Mesenchymal stem cell (in vitro differentiated cells and primary cell): ENCODE measurements at regions not wholly inside any gene's neighbourhood (a gene's known extent, or its start where the extent isn't known, plus 50 kb on each side); places are given as distances from the start of the nearest gene placed in this dataset.
A peak's percentile ranks its signal among the peaks of the same experiment; 100 is the strongest.

Experiments used
- DNase-seq: peaks from one replicate; pipeline ENCODE4 v3.0.0-alpha.2; 2013
- H2AFZ ChIP-seq: one replicate; pipeline ENCODE4 v1.6.1; 2013; ENCODE audit warnings: low read depth, mild to moderate bottlenecking, control low read depth, inconsistent platforms, low read length, moderate library complexity
- H2AK5ac ChIP-seq: 2 replicates; pipeline ENCODE4 v1.6.1; 2013; ENCODE audit warnings: low read length, moderate library complexity, mild to moderate bottlenecking, inconsistent platforms; ENCODE audit not compliant: severe bottlenecking
- H2BK120ac ChIP-seq: one replicate; pipeline ENCODE4 v1.6.1; 2013; ENCODE audit warnings: low read depth, mild to moderate bottlenecking, inconsistent platforms, low read length, moderate library complexity
- H2BK12ac ChIP-seq, 2 experiments: one replicate each; pipeline ENCODE4 v1.6.1; 2013; ENCODE audit warnings: inconsistent platforms in 2 of 2, low read length in 2 of 2, mild to moderate bottlenecking in 2 of 2, moderate library complexity in 2 of 2, control low read depth in 1 of 2
- H2BK15ac ChIP-seq: one replicate; pipeline ENCODE4 v1.6.1; 2013; ENCODE audit warnings: mild to moderate bottlenecking, low read depth, inconsistent platforms; ENCODE audit not compliant: poor library complexity, severe bottlenecking
- H2BK5ac ChIP-seq: 2 replicates; pipeline ENCODE4 v1.6.1; 2013; ENCODE audit warnings: low read depth, mild to moderate bottlenecking, low read length, control low read depth, inconsistent platforms; ENCODE audit not compliant: poor library complexity, severe bottlenecking
- H3K14ac ChIP-seq, 2 experiments: one replicate each; pipeline ENCODE4 v1.6.1; 2013; ENCODE audit warnings: inconsistent platforms in 2 of 2, low read length in 2 of 2, control low read depth in 1 of 2, mild to moderate bottlenecking in 1 of 2, moderate library complexity in 1 of 2
- H3K18ac ChIP-seq, 2 experiments: one replicate each; pipeline ENCODE4 v1.6.1; 2013; ENCODE audit warnings: inconsistent platforms in 2 of 2, low read length in 2 of 2, control low read depth in 1 of 2, low read depth in 1 of 2, mild to moderate bottlenecking in 1 of 2
- H3K23ac ChIP-seq, 2 experiments: one replicate each; pipeline ENCODE4 v1.6.1; 2013; ENCODE audit warnings: inconsistent platforms in 2 of 2, low read length in 2 of 2, mild to moderate bottlenecking in 2 of 2, moderate library complexity in 2 of 2, control low read depth in 1 of 2
- H3K27ac ChIP-seq: 2 replicates; pipeline ENCODE4 v1.5.1; 2013; ENCODE audit warnings: mild to moderate bottlenecking, moderate library complexity, low read length, control low read depth, inconsistent platforms; ENCODE audit not compliant: poor library complexity, severe bottlenecking
- H3K27me3 ChIP-seq, 2 experiments: 2 replicates each; pipeline versions ENCODE4 v1.6.1 to v1.7.0; 2013; ENCODE audit warnings: low read length in 2 of 2, mild to moderate bottlenecking in 2 of 2, moderate library complexity in 2 of 2, control low read depth in 1 of 2, inconsistent platforms in 1 of 2; ENCODE audit not compliant: control insufficient read depth in 1 of 2, insufficient read depth in 1 of 2
- H3K36me3 ChIP-seq, 2 experiments: 2 replicates each; pipeline versions ENCODE4 v1.6.1 to v1.7.0; 2013; ENCODE audit warnings: low read length in 2 of 2, control low read depth in 1 of 2, inconsistent platforms in 1 of 2, low read depth in 1 of 2, mild to moderate bottlenecking in 1 of 2; ENCODE audit not compliant: insufficient read depth in 2 of 2, control insufficient read depth in 1 of 2
- H3K4ac ChIP-seq, 2 experiments: one replicate each; pipeline ENCODE4 v1.6.1; 2013; ENCODE audit warnings: inconsistent platforms in 2 of 2, low read length in 2 of 2, mild to moderate bottlenecking in 2 of 2, moderate library complexity in 2 of 2, control low read depth in 1 of 2, low read depth in 1 of 2
- H3K4me1 ChIP-seq: 2 replicates; pipeline ENCODE4 v1.6.1; 2013; ENCODE audit warnings: low read depth, low read length, control low read depth; ENCODE audit not compliant: control insufficient read depth, insufficient read depth
- H3K4me2 ChIP-seq: 2 replicates; pipeline ENCODE4 v1.6.1; 2013; ENCODE audit warnings: low read length, mild to moderate bottlenecking, inconsistent platforms; ENCODE audit not compliant: poor library complexity, severe bottlenecking
- H3K4me3 ChIP-seq, 2 experiments: 2 replicates each; pipeline versions ENCODE4 v1.5.1 to v1.7.0; 2013; ENCODE audit warnings: low read length in 2 of 2, mild to moderate bottlenecking in 2 of 2, control low read depth in 1 of 2, low read depth in 1 of 2; ENCODE audit not compliant: insufficient read depth in 1 of 2
- H3K79me1 ChIP-seq: replicated peaks from 2 replicates; pipeline ENCODE4 v1.6.1; 2013; ENCODE audit warnings: mild to moderate bottlenecking, control low read depth, low read length, inconsistent platforms; ENCODE audit not compliant: poor library complexity, severe bottlenecking
- H3K9ac ChIP-seq: 2 replicates; pipeline ENCODE4 v1.7.0; 2013; ENCODE audit warnings: mild to moderate bottlenecking, low read length, moderate library complexity
- H3K9me3 ChIP-seq: 2 replicates; pipeline ENCODE4 v1.7.0; 2013; ENCODE audit warnings: mild to moderate bottlenecking, low read length; ENCODE audit not compliant: control insufficient read depth
- H4K8ac ChIP-seq: one replicate; pipeline ENCODE4 v1.6.1; 2013; ENCODE audit warnings: inconsistent platforms, mild to moderate bottlenecking, low read length, moderate library complexity
- H4K91ac ChIP-seq: one replicate; pipeline ENCODE4 v1.6.1; 2013; ENCODE audit warnings: mild to moderate bottlenecking, low read length, inconsistent platforms
- WGBS: methylation state at CpG from one replicate; pipeline ENCODE4 v1.1.7; 2013; ENCODE audit warnings: mixed read lengths; 5-methylcytosine and 5-hydroxymethylcytosine counted together

GRCh38 chr3:181622365-181622764 lies 89.4 kb upstream of the SOX2 start:
- H3K4me2 ChIP-seq = no peak overlapping the region
- DNase-seq = no peak
- no peak overlapping the region for H3K9ac ChIP-seq
- H3K14ac ChIP-seq = no peak overlapping the region
- WGBS = 63% methylated on average over 6 of the region's 6 CpGs
- no peak overlapping the region for H2BK12ac ChIP-seq
- H2BK120ac ChIP-seq = no peak overlapping the region
- H3K23ac ChIP-seq = no peak overlapping the region
- no peak overlapping the region for H4K8ac ChIP-seq
- H3K79me1 ChIP-seq = no peaks in the 10 kb centered on the region
- H2AK5ac ChIP-seq = no peak overlapping the region
- H3K4me3 ChIP-seq = no peak overlapping the region
- no peaks in the 10 kb centered on the region for H3K9me3 ChIP-seq
- no peaks in the 10 kb centered on the region for H3K36me3 ChIP-seq
- H2BK5ac ChIP-seq = no peak overlapping the region
- H2BK15ac ChIP-seq = no peak overlapping the region
- no peak overlapping the region for H3K18ac ChIP-seq
- peaks cover 1% of the 10 kb centered on the region for H3K4me1 ChIP-seq
- H3K27me3 ChIP-seq = no peaks in the 10 kb centered on the region
- no peak overlapping the region for H3K27ac ChIP-seq
- no peak overlapping the region for H3K4ac ChIP-seq
- H2AFZ ChIP-seq = peak overlapping the region; percentile 27
- H4K91ac ChIP-seq = no peak overlapping the region

- no peak for DNase-seq
- Histone ChIP-seq H4K91ac (no peak overlapping the region), H2BK15ac (no peak overlapping the region)
Measured at GRCh38 chr3:181619897-181620296, 91.8 kb upstream of the SOX2 start.

GRCh38 chr3:181618260-181618659 lies 93.5 kb upstream of the SOX2 start:
- H3K27me3 ChIP-seq = no peaks in the 10 kb centered on the region
- no peaks in the 10 kb centered on the region for H3K4me1 ChIP-seq
- H2AFZ ChIP-seq = no peak overlapping the region
- no peak overlapping the region for H4K8ac ChIP-seq
- H3K4me2 ChIP-seq = no peak overlapping the region
- no peak overlapping the region for H3K4me3 ChIP-seq
- WGBS = 50% methylated on average over 1 of the region's 1 CpG
- H2BK120ac ChIP-seq = no peak overlapping the region
- no peaks in the 10 kb centered on the region for H3K36me3 ChIP-seq
- H3K14ac ChIP-seq = no peak overlapping the region
- no peak overlapping the region for H3K9ac ChIP-seq
- H3K9me3 ChIP-seq = no peaks in the 10 kb centered on the region
- no peak overlapping the region for H3K4ac ChIP-seq
- H3K27ac ChIP-seq = no peak overlapping the region
- H4K91ac ChIP-seq = no peak overlapping the region
- H3K23ac ChIP-seq = no peak overlapping the region
- no peak overlapping the region for H2AK5ac ChIP-seq
- no peak for DNase-seq
- H2BK5ac ChIP-seq = no peak overlapping the region
- no peaks in the 10 kb centered on the region for H3K79me1 ChIP-seq
- no peak overlapping the region for H3K18ac ChIP-seq
- H2BK12ac ChIP-seq = no peak overlapping the region
- H2BK15ac ChIP-seq = no peak overlapping the region

More at GRCh38 chr3:181619897-181620296, 91.8 kb upstream of the SOX2 start:
- Histone ChIP-seq H2BK12ac (no peak overlapping the region), H2BK5ac (no peak overlapping the region), H4K8ac (no peak overlapping the region), H3K14ac (no peak overlapping the region), H2AFZ (no peak overlapping the region), H3K79me1 (no peaks in the 10 kb centered on the region), H3K4me3 (no peak overlapping the region), H3K18ac (no peak overlapping the region), H3K9me3 (no peaks in the 10 kb centered on the region), H3K36me3 (no peaks in the 10 kb centered on the region), H3K27me3 (no peaks in the 10 kb centered on the region), H3K9ac (no peak overlapping the region), H3K23ac (no peak overlapping the region), H3K27ac (no peak overlapping the region), H3K4ac (no peak overlapping the region), H3K4me1 (peaks cover 1% of the 10 kb centered on the region), H2AK5ac (no peak overlapping the region), H3K4me2 (no peak overlapping the region), H2BK120ac (no peak overlapping the region)
- WGBS = no CpG with 5 or more reads among the region's 1 CpG

GRCh38 chr3:181616088-181617070 lies 95.3 kb upstream of the SOX2 start:
- H4K91ac ChIP-seq = no peak overlapping the region
- DNase-seq = no peak
- H3K23ac ChIP-seq = no peak overlapping the region
- H3K9ac ChIP-seq = no peak overlapping the region
- no peak overlapping the region for H2BK5ac ChIP-seq
- no peak overlapping the region for H3K14ac ChIP-seq
- no peak overlapping the region for H3K18ac ChIP-seq
- no peak overlapping the region for H3K4ac ChIP-seq
- WGBS = 83% methylated on average over 1 of the region's 2 CpGs
- H2AK5ac ChIP-seq = no peak overlapping the region
- no peak overlapping the region for H3K4me2 ChIP-seq
- no peaks in the 10 kb centered on the region for H3K4me1 ChIP-seq
- H2BK12ac ChIP-seq = no peak overlapping the region
- no peak overlapping the region for H2BK15ac ChIP-seq
- H3K36me3 ChIP-seq = no peaks in the 10 kb centered on the region
- no peaks in the 10 kb centered on the region for H3K79me1 ChIP-seq
- no peaks in the 10 kb centered on the region for H3K27me3 ChIP-seq
- H4K8ac ChIP-seq = no peak overlapping the region
- no peak overlapping the region for H2BK120ac ChIP-seq
- H3K27ac ChIP-seq = no peak overlapping the region
- H3K9me3 ChIP-seq = no peaks in the 10 kb centered on the region
- H2AFZ ChIP-seq = no peak overlapping the region
- no peak overlapping the region for H3K4me3 ChIP-seq
